Astrocyte of the hippocampus (primary cell): ENCODE measurements at regions not wholly inside any gene's neighbourhood (a gene's known extent, or its start where the extent isn't known, plus 50 kb on each side); places are given as distances from the start of the nearest gene placed in this dataset.
"Not testable (repeated sequence)": the region's sequence is repeated elsewhere in the genome, so short reads cannot be mapped to it uniquely, and the experiment has no call there.

ENCODE experiments used
- DNase-seq: peaks from one replicate; pipeline ENCODE4 v3.0.0; 2011; ENCODE audit warnings: low read depth, low spot score

DNA sequence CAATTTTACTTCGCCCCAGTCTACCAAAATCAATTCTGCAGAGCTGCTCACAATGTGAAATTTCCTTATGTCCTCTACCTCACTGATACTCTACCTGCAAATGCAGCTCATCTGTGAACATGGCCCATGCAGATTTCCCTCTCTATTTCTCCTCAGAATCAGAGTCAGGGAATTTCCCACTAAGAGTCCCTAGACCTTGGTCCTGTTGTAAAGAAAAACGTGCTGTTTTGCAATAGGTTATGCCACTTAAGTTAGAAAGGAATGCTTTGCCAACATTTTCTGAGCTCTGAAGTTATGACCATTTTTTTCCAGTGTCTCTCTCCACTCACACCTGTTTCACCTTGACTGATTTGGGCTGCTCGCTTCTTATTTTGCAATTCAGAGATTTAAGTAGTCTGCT lies 524.0 kb downstream of the TTLL7 start:
- not testable (repeated sequence) for DNase-seq

GRCh38 chr1:83473986-83474385 lies 524.9 kb downstream of the TTLL7 start:
- not testable (repeated sequence) for DNase-seq

DNA sequence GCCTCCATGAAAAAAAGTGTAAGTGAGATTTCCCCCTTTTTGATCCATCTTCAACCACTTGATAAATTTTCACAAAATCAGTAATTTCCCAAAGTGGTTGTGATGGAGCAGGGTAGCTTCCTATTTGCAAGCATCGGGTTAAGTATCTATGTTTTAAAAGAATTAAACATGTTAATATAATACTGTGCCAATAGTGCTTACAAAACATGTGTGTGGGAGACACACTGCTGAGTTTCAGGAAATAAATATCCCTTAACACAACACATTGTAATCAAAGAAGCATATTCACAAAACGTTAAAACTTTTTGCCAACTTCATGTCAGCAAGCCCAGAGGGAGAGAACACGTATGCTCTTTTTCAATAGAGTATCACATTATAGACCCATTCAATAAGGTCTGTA lies 526.9 kb downstream of the TTLL7 start:
- DNase-seq = not testable (repeated sequence)

- DNase-seq = not testable (repeated sequence)
These were observed 527.7 kb downstream of the TTLL7 start for GRCh38 chr1:83471272-83471671.

- DNase-seq = not testable (repeated sequence)
These were observed 530.6 kb downstream of the TTLL7 start for GRCh38 chr1:83468336-83468735.

- peak; percentile 0 for DNase-seq
These were observed 541.1 kb downstream of the TTLL7 start for GRCh38 chr1:83457735-83458248.

DNA sequence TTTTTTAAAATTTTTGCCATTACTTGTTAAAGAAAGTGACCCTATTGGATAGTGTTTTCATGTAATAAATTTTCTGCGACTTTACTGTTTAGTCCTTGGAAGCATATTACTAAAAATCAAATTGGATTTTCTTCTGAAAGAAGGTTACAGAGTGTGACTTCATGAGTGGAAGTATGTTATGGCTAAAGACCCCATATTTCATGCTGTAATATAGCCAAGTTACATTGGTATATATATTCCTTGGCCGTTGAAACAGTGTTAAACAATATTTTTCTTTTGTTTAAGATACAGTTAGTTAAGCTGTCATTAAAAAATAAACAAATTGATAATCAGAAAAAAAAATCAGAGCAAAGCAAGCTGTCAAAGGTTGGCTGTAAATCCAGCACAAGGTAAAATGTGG lies 541.7 kb downstream of the TTLL7 start:
- not testable (repeated sequence) for DNase-seq

DNA sequence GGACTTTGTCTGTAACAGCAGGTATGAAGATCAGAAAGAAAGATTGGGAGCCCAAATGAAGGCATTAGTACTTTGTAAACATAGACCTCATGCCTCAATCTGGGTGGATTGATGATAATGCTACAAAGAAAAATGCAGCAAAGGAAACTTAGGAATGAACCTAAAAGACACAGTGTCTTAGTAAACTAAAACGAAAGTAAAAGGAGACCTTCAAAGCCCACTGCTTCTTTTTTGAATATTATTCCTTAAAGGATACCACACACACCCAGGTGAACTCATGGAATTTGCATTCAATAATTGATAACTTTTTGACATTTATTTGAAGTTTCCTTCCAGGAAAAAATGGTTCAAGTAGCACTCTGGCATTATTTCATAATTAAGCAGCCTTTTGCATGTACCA lies 543.2 kb downstream of the TTLL7 start:
- not testable (repeated sequence) for DNase-seq

GRCh38 chr1:83445873-83446272 lies 553.1 kb downstream of the TTLL7 start:
- DNase-seq = not testable (repeated sequence)

DNA sequence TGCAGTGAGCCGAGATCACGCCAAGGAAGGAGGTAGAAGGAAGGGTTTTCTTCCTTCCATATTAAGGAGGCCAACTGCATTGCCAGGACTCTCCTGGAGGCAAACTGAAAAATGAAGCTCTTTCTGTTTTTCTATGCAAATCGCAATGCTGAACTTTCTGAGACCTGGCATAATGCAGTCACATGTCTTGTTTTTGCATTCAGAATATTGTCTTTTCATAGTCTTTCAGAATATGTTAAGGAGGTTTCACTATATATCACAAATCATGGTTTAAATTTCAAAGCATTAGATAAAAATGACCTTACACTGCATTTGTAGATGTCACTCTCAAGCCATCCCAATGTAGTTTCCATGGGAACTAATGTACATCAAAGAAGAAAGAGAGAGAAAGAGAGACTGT lies 556.5 kb downstream of the TTLL7 start:
- not testable (repeated sequence) for DNase-seq

- not testable (repeated sequence) for DNase-seq
These were observed 558.3 kb downstream of the TTLL7 start for GRCh38 chr1:83440586-83440985.

- DNase-seq = not testable (repeated sequence)
These were observed 558.9 kb downstream of the TTLL7 start for GRCh38 chr1:83440021-83440420.

GRCh38 chr1:83438316-83438715 lies 560.6 kb downstream of the TTLL7 start:
- not testable (repeated sequence) for DNase-seq

DNA sequence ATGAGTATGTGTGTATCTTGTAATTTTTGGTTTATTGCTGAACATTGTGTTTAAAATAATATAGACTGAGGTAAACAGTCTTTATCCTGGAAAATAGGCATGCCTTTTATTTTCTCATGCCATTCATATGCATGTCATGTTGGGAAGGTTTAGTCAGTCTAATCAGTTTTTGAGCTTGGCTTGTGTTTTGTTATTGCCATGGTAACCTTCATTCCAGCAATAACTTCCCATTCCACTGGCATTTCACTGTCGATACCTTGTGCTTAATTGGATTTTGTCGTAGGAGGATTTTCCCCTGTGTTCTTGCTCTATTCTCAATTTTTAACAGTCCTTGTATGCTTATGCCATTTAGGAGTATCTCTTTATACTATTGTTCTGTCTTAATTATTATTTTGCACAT lies 563.6 kb downstream of the TTLL7 start:
- DNase-seq = peak; percentile 67

DNA sequence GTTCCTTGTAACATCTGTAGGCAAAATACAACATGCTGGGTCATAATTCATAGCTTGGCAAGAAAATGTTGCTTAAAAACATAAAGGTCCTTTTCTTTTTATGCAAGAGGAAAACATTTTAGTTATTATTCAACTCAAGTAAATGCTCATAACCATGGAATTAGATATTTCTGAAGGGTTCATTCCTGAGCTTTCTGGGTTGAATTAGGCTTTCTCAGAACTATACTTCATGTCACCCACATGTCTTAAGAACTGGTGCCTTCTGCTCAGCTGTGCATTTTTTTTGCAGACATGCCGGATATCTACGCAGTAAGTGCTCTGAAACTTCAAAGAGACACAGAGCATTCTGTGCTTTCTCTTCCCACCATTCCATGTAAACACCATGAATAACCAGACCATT lies 571.4 kb downstream of the TTLL7 start:
- DNase-seq = not testable (repeated sequence)

- not testable (repeated sequence) for DNase-seq
These were observed 575.5 kb downstream of the TTLL7 start for GRCh38 chr1:83423382-83423781.

- no peak for DNase-seq
These were observed 580.4 kb downstream of the TTLL7 start for GRCh38 chr1:83418558-83418957.

DNA sequence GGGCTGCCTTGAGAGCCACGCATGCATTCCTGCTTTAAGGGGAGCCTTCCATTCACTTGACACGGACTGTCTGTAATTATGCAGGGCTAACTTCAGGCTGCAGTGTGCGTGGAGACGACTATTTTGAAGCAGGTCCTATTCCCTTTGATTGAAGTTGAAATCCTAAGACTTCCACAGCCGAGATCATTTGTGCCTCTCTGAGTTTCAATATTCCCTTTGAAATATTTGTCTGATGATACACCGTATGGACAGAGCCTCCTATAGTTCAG lies 585.2 kb downstream of the TTLL7 start:
- DNase-seq = not testable (repeated sequence)

GRCh38 chr1:83410746-83411413 lies 588.1 kb downstream of the TTLL7 start:
- DNase-seq = not testable (repeated sequence)

GRCh38 chr1:83406693-83407371 lies 592.1 kb downstream of the TTLL7 start:
- DNase-seq = not testable (repeated sequence)

DNA sequence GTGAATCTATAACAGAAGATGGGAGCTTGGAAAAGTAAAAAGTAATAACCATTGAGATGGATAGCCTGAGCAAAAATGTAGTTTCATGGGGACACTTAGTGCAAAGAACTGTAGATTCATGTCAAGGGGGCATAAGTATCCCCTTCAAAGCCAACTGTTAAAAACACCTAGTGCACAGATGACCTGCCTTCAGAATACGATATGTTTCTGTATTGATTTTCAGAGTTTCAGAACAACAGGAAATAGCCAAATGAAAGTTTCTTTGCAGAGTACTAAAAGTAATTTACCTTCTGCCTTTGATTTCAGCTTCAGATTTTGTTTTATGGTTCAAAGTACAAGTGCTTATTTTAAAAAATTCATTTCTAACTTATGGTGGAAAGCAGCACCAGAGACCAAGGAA lies 593.1 kb downstream of the TTLL7 start:
- not testable (repeated sequence) for DNase-seq

- DNase-seq = not testable (repeated sequence)
These were observed 595.4 kb downstream of the TTLL7 start for GRCh38 chr1:83403500-83403899.

DNA sequence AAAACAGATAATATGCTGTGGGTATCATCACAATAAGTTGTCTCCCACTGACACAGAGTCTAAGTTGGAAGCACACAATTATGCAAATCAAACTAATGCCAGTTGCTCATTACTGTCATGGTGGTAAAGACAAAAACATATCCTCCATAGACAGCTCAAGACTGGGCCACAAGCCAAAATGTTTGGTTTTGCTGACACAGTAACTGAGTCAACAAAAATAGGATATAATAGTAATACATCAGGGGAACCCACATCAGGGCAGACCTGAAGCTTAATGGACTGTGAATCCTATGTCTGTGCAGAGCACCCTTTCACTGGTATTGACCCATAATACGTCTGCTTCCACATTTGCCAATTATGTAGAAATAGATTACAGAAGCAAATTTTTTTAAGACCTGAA lies 597.8 kb downstream of the TTLL7 start:
- DNase-seq = not testable (repeated sequence)
